Hematopoietic multipotent progenitor cell (in vitro differentiated cells): ENCODE measurements at regions not wholly inside any gene's neighbourhood (a gene's known extent, or its start where the extent isn't known, plus 50 kb on each side); places are given as distances from the start of the nearest gene placed in this dataset.
"Not testable (repeated sequence)": the region's sequence is repeated elsewhere in the genome, so short reads cannot be mapped to it uniquely, and the experiment has no call there.

Experiments used
- DNase-seq, 3 donors: peaks; one replicate each; pipeline ENCODE4 v3.0.0-alpha.2; 2011 to 2015; ENCODE audit warnings: low read depth in 2 of 3, low spot score in 2 of 3

- DNase-seq = no peak
These were observed 97.6 kb upstream of the SCAF11 start for GRCh38 chr12:46087916-46088439.

GRCh38 chr12:46084666-46085631 is 94.6 kb upstream of the SCAF11 start:
- no peak for DNase-seq

- DNase-seq = no peak
These were observed 92.3 kb upstream of the SCAF11 start for GRCh38 chr12:46082490-46083200.

DNA sequence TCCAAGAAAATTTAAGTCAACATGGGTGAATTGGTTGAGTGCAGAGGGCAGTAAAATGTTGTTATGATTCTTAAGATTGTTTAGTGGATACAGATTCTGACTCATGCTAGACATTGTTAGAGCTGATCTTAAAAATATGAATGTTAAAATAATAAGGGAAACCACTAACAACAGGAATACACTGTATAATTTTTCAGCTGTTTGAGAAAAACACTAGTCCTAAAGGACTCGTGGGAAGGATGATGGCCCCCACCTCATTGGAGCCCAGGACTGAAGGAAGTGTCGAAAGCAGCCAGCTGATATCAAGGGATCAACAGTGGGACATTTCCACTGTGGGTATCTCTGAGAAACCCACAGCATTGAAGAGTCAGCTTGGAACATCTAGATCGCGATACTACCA is 82.9 kb upstream of the SCAF11 start:
- DNase-seq = no peak

- DNase-seq = peak; percentile 22 to 87 (median 57)
These were observed 81.6 kb upstream of the SCAF11 start for GRCh38 chr12:46071769-46072624.

GRCh38 chr12:46071335-46071734 is 81.0 kb upstream of the SCAF11 start:
- DNase-seq = no peak

- no peak for DNase-seq
These were observed 76.7 kb upstream of the SCAF11 start for GRCh38 chr12:46067094-46067493.

DNA sequence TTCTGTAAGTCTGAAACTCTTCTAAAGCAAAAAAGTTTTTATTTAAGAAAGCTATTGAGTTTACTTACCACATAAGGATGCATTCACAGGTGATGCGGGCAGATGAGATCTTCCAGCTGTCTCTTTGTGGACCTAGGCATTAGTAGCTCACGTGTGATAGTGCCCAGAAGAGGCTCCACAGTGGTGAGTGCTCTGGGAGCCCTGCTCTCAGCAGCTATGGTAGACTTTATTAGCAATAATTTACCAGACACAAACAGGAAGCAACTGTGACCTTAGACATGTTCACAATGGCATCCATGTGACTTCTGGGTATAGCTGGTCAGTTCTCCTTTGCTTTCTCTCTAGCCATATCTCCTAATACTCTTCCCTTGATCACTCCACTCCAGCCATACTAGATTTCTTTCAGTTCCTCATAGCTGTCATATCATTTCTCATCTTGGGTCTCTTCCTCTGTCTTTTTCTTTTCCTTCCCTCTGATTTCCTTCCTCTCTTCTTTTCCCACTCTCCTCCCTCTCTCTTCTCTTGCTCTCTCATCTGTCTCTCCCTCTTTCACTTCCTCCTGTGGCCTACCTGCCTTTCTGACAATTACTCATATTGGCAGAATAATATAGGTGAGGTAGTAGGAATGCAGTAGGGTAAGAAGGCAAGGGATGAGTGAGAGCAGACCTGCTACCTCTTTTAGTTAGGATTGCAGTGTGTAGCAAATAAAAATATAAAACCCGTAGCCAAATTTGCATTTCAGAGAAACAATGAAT is 75.2 kb upstream of the SCAF11 start:
- DNase-seq = no peak

- DNase-seq = no peak
These were observed 74.2 kb upstream of the SCAF11 start for GRCh38 chr12:46064548-46064947.

DNA sequence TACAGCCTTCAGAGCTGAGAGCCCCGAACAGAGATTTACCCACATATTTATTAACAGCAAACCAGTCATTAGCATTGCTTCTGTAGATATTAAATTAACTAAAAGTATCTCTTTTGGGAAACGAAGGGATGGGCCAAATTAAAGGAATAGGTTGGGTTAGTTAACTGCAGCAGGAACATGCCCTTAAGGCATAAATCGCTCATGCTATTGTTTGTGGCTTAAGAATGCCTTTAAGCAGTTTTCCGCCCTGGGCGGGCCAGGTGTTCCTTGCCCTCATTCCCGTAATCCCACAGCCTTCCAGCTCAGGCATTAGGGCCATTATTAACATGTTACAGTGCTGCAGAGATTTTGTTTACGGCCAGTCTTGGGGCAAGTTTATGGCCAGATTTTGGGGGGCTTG is 68.3 kb upstream of the SCAF11 start:
- DNase-seq = not testable (repeated sequence)

DNA sequence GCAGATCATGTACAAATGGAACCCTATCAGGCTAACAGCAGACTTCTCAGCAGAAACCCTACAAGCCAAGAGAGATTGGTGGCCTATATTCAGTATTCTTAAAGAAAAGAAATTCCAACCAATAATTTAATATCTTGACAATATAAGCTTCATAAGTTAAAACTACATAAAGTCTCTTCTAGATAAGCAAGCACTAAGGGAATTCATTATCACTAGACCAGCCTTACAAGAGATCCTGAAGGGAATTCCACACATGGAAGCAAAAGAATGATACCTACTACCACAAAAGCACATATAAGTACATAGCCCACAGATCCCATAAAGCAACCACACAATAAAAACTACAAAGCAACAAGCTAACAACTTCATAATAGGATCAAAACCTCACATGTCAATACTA is 60.4 kb upstream of the SCAF11 start:
- DNase-seq = no peak

- DNase-seq = no peak
These were observed 59.3 kb upstream of the SCAF11 start for GRCh38 chr12:46049665-46050064.

GRCh38 chr12:46046436-46046835 is 56.1 kb upstream of the SCAF11 start:
- DNase-seq = no peak

DNA sequence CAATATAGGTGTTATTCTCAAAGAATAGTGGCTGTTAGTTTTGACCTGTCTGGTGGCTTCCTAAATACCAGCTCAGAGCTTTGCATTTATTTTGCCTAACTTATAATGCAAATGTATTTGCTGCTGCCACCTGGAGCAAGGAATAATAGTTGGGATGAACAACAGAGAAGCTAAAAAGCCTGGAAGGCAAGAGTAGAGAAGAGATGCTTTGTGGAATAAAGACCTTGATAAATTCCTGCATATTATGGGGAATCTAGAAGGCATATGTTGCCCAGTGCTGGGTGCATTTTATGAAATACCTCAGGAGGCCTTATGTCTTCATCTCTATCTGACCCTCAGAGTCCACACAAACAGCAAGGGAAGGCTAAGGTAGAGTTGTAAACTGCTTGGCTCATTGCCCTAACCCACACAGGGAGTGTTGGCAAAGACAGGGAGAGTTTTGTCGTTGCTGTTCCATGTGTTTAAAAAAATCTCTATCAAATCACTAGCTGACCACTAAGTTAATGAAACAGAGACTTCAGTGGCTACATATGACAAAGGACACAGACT is 53.7 kb upstream of the SCAF11 start:
- DNase-seq = no peak
